ENCODE measurements at regions not wholly inside any gene's neighbourhood (a gene's known extent, or its start where the extent isn't known, plus 50 kb on each side); places are given as distances from the start of the nearest gene placed in this dataset.

DNA sequence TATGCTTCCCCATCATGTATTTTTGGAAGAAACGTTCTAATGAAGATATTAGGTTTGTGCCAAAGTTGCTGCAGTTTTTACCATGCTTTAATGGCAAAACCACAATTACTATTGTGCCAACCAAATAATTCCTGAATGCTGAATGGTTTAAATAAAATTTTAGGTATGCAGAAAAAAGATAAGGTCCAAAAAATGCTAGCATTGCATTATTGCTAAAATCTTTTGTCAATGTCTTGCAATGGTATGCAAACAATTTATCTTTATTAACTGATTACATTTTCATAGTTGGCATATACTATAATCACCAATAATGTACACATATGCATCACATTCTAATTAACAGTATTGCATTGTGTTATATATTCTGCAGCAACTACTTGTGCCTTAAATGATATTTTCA is 1657.4 kb upstream of the IGFBP7 start:
- Histone ChIP-seq H3K36me3 (ENCODE audit: control insufficient read depth in 2 of 2, extremely low read depth in 1 of 2, insufficient read depth in 2 of 2, low read length in 2 of 2) (no peaks in the 10 kb centered on the region), H3K27ac (ENCODE audit: insufficient read depth, low read depth, low read length) (no peak overlapping the region), H3K9me3 (replicated peaks; ENCODE audit: control insufficient read depth, insufficient read depth, low read length) (no peaks in the 10 kb centered on the region), H3K9me1 (replicated peaks; ENCODE audit: control insufficient read depth, extremely low read depth, insufficient read depth, low read length) (no peaks in the 10 kb centered on the region), H4K20me1 (replicated peaks; ENCODE audit: control insufficient read depth, extremely low read depth, insufficient read depth, low read length) (no peaks in the 10 kb centered on the region), H3K27me3 (ENCODE audit: control insufficient read depth in 2 of 2, insufficient read depth in 2 of 2, low read length in 2 of 2) (no peaks in the 10 kb centered on the region), H3K4me3 (replicated peaks in 1 of 3; ENCODE audit: insufficient read depth in 1 of 3, low read depth in 1 of 3, low read length in 3 of 3) (no peak overlapping the region), H3K79me2 (ENCODE audit: control insufficient read depth, insufficient read depth, low read length) (no peaks in the 10 kb centered on the region), H3K4me1 (ENCODE audit: control insufficient read depth, extremely low read depth, insufficient read depth, low read length) (no peaks in the 10 kb centered on the region), H2AFZ (ENCODE audit: low read depth, low read length) (no peak overlapping the region), H3K9ac (replicated peaks; ENCODE audit: extremely low read depth, insufficient read depth, low read length) (no peak overlapping the region), H3K4me2 (ENCODE audit: insufficient read depth, low read length) (no peak overlapping the region)
- dilution Hi-C loops (cut with MboI; ENCODE audit: extremely low pct_ligation_motif_present, low sequenced_read_pairs): no loop called here
- intact Hi-C loops (cut with micrococcal nuclease): no loop called here
- no TSS peak for BruUV-seq (replicated peaks)
- CTCF ChIA-PET: no interaction called here
- FAIRE-seq (no peak), DNase-seq (ENCODE audit: low read depth, low spot score) (no peak)
- POLR2A ChIA-PET: no interaction called here
- TF ChIP-seq POLR2AphosphoS5 (IDR thresholded peaks at IDR 0.05; ENCODE audit: insufficient read depth, low read depth, low read length): no peak
- TF ChIP-seq, protein P1, sequence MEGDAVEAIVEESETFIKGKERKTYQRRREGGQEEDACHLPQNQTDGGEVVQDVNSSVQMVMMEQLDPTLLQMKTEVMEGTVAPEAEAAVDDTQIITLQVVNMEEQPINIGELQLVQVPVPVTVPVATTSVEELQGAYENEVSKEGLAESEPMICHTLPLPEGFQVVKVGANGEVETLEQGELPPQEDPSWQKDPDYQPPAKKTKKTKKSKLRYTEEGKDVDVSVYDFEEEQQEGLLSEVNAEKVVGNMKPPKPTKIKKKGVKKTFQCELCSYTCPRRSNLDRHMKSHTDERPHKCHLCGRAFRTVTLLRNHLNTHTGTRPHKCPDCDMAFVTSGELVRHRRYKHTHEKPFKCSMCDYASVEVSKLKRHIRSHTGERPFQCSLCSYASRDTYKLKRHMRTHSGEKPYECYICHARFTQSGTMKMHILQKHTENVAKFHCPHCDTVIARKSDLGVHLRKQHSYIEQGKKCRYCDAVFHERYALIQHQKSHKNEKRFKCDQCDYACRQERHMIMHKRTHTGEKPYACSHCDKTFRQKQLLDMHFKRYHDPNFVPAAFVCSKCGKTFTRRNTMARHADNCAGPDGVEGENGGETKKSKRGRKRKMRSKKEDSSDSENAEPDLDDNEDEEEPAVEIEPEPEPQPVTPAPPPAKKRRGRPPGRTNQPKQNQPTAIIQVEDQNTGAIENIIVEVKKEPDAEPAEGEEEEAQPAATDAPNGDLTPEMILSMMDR (IDR thresholded peaks at IDR 0.05; ENCODE audit: extremely low read depth in 1 of 2, insufficient read depth in 1 of 2, low read depth in 1 of 2, low read length in 2 of 2): no peak

DNA sequence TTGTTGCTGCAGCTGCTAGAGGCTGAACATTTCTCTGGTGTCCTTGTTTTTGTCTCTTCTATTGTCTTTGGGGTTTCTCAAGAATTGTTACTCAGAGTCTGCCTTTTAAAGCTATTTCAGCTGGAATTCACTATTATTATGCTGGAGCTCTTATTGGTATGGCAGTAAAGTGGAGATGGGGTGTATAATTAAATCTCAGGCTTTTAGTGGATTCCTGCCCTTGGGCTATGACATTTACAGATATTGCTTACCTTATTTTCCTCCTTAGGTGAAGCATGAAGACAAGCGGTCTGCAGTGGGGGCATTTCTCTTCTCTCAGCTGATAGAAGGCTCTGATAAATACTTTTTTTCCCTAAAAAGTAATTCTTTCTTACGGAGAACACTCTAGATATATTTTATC is 1656.6 kb upstream of the IGFBP7 start:
- BruUV-seq (replicated peaks): no TSS peak
- H4K20me1 ChIP-seq (replicated peaks; ENCODE audit: control insufficient read depth, extremely low read depth, insufficient read depth, low read length): no peaks in the 10 kb centered on the region
- H3K9me3 ChIP-seq (replicated peaks; ENCODE audit: control insufficient read depth, insufficient read depth, low read length): no peaks in the 10 kb centered on the region
- no peaks in the 10 kb centered on the region for H3K79me2 ChIP-seq (ENCODE audit: control insufficient read depth, insufficient read depth, low read length)
- no peaks in the 10 kb centered on the region for H3K36me3 ChIP-seq (ENCODE audit: control insufficient read depth in 2 of 2, extremely low read depth in 1 of 2, insufficient read depth in 2 of 2, low read length in 2 of 2)
- FAIRE-seq: no peak
- no peak overlapping the region for H3K4me3 ChIP-seq (replicated peaks in 1 of 3; ENCODE audit: insufficient read depth in 1 of 3, low read depth in 1 of 3, low read length in 3 of 3)
- H2AFZ ChIP-seq (ENCODE audit: low read depth, low read length): no peak overlapping the region
- CTCF ChIA-PET: no interaction called here
- DNase-seq (ENCODE audit: low read depth, low spot score): no peak
- H3K4me2 ChIP-seq (ENCODE audit: insufficient read depth, low read length): no peak overlapping the region
- intact Hi-C loops (cut with micrococcal nuclease) (no loop called here), dilution Hi-C loops (cut with MboI; ENCODE audit: extremely low pct_ligation_motif_present, low sequenced_read_pairs) (no loop called here)
- no peak overlapping the region for H3K27ac ChIP-seq (ENCODE audit: insufficient read depth, low read depth, low read length)
- H3K9me1 ChIP-seq (replicated peaks; ENCODE audit: control insufficient read depth, extremely low read depth, insufficient read depth, low read length): no peaks in the 10 kb centered on the region
- H3K4me1 ChIP-seq (ENCODE audit: control insufficient read depth, extremely low read depth, insufficient read depth, low read length): no peaks in the 10 kb centered on the region
- TF ChIP-seq, protein P1 (IDR thresholded peaks at IDR 0.05; ENCODE audit: extremely low read depth in 1 of 2, insufficient read depth in 1 of 2, low read depth in 1 of 2, low read length in 2 of 2): no peak
- TF ChIP-seq, protein P2, sequence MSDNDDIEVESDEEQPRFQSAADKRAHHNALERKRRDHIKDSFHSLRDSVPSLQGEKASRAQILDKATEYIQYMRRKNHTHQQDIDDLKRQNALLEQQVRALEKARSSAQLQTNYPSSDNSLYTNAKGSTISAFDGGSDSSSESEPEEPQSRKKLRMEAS (IDR thresholded peaks at IDR 0.05; ENCODE audit: insufficient read depth, insufficient read length): no peak
- TF ChIP-seq EZH2 (IDR thresholded peaks at IDR 0.05; ENCODE audit: borderline replicate concordance, low read depth, low read length, severe bottlenecking) (no peak), POLR2AphosphoS5 (IDR thresholded peaks at IDR 0.05; ENCODE audit: insufficient read depth, low read depth, low read length) (no peak), POLR2A (IDR thresholded peaks at IDR 0.05; ENCODE audit: low read depth, low read length) (no peak), FOS (IDR thresholded peaks at IDR 0.05; ENCODE audit: borderline replicate concordance, insufficient read depth, low read length) (no peak), GATA2 (IDR thresholded peaks at IDR 0.05; ENCODE audit: insufficient read depth, insufficient read length, low read depth, low read length) (no peak), MYC (IDR thresholded peaks at IDR 0.05; ENCODE audit: low read depth, low read length) (no peak), JUN (IDR thresholded peaks at IDR 0.05; ENCODE audit: borderline replicate concordance, insufficient read depth, insufficient read length, low read depth) (no peak)
- H3K27me3 ChIP-seq (ENCODE audit: control insufficient read depth in 2 of 2, insufficient read depth in 2 of 2, low read length in 2 of 2): no peaks in the 10 kb centered on the region
- POLR2A ChIA-PET: no interaction called here
- no peak overlapping the region for H3K9ac ChIP-seq (replicated peaks; ENCODE audit: extremely low read depth, insufficient read depth, low read length)

All from endothelial cell of umbilical vein (primary cell).